NCI-H2107 treated with DMSO at 0.1 percent for 48 hours (cell line): ENCODE measurements at regions not wholly inside any gene's neighbourhood (a gene's known extent, or its start where the extent isn't known, plus 50 kb on each side); places are given as distances from the start of the nearest gene placed in this dataset.
A peak's percentile ranks its signal among the peaks of the same experiment; 100 is the strongest.

ENCODE experiments used
- DNase-seq: peaks from one replicate; lab custom pipeline; 2025; ENCODE audit not compliant: unreplicated experiment; lab: John Stamatoyannopoulos, UW

DNA sequence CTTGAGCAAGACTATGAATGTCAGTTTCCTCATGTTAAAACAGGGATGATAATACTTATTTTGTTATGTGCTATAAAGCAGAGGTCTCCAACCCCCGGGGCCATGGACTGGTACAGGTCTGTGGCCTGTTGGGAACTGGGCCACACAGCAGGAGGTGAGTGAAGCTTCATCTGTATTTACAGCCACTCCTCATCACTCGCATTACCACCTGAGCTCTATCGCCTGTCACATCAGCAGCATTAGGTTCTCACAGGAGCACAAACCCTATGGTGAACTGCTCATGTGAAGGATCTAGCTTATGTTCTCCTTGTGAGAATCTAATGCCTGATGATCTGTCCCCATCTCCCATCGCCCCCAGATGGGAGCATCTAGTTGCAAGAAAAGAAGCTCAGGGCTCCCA is 365.3 kb upstream of the SMIM30 start:
- DNase-seq = no peak

DNA sequence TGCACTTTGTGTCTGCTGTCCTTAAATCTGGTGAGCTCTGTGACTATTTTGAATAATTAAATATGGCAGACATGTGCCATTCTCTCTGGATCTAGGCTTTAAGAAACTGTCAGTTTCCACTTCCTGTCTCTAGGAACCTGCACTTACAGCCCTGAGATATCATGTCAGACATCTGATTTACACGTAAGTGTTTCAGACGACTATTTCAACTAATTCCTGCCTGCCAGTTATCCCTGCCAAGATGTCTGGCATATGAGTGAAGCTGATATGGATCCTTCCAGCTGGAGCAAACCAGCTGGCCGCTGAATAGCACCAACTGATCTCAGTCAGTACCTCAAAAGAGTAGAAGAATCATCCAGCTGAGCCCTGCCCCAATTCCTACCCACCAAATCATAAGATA is 362.2 kb upstream of the SMIM30 start:
- DNase-seq = no peak

DNA sequence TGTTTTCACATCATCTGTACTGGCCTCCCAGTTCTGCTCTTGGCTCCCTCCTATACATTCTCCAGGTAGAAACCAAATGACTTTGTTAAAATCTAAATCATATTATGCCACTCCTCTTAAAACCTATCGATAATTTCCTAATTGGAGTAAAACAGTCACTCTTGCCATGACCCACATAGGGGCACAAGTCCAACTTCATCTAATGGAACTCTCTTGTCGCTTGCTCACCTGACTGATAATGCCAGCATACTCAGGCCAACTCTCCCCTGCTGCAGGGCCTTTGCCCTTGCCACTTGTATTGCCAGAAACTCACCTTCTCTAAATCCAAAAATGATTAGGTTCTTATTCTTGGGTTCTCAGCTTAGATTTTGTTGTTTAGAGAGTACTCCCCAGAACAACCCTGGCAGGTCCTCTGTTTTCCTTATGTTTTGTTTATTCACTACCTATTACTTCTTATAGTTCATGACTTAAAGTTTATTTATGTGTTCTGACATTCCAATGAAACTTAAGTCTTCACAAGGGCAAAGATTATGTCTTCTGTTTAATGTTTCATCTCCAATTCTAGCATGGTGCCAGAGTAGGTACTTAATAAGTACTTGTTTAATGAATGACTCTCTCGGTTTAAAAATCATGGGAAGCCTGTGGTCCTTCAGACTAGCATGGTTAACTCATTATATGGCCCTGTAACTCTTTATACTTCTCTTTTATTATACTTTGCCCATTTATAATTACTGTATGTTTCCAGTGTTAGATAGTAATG is 345.9 kb upstream of the SMIM30 start:
- no peak for DNase-seq

DNA sequence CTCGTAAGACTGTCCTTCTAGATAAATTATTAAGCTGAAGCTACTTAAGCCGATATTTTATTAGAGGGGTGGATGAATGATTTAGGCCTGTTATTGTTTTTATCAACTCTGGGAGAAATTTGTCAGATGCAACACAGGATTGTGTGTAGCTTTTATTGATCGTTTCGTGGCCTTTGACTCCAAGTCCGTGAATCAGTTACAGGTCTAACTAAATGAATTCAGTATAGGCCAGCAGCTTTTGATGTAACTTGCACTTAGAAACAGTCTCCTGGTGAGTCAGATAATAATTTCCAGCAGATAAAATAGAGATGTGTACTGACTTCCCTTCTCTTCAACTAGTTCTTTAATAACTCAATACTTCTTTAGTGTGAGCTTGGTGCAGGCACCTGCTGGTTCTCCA is 341.7 kb upstream of the SMIM30 start:
- no peak for DNase-seq

DNA sequence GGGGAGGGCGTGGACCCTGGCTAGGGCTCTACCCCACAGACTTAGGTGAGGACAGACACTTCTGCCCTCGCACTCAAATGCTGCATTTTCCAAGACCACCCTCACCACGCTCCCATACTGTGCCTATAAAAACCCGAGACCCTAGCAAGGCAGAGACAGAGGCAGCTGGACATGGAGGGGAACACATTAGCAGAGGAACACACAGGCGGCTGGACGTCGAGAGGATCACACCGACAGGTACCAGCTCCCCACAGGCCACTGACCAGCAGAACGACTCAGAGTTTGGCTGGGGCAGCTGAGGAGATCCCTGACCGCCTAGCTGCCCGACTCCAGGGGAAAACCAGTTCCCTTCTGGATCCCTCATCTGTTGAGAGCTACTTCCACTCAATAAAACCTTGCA is 338.2 kb upstream of the SMIM30 start:
- no peak for DNase-seq

DNA sequence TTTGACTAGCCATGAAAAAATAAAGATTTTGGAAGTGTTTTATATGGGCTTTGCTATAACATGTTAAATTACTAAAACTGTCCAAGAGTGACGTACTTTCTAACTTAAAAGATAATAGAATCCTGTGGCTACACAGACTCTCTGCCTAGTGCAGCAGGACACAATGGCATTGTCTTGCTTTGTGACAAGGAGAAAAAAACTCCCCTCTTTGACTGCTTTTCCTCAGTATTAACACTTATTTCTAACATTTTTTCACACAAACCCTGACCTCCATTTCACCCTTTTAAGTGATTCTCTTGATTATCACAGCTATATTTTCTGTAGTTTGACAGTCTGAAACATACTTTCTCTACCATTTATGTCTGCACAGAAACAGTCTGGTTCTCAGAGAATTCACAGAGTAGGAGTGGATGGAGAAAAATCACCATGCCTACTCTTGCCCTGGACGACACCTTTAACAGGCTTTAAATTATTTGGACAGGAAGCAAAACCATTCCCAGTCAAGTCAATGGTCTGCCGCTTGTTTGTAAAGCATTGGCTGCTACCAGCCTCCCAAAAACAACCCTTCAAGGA is 336.3 kb upstream of the SMIM30 start:
- no peak for DNase-seq

DNA sequence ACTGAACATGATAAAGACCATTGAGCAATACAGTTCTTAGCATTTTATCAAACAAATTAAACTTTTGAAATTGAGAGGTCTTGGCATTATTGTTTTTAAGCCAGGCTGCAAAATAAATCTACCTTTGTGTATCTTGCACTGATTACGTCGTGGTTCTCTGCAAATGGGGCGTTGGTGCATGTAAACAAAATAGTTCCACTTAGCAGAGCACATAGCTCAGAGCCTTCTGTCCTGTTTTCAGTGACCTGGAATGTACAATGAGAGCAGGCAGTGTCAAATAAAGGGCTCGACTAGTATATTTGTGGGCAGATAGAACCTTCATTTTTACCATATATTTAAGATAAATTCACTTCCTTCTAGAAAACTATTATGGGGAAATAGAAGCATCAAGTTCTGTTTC is 333.9 kb upstream of the SMIM30 start:
- no peak for DNase-seq

DNA sequence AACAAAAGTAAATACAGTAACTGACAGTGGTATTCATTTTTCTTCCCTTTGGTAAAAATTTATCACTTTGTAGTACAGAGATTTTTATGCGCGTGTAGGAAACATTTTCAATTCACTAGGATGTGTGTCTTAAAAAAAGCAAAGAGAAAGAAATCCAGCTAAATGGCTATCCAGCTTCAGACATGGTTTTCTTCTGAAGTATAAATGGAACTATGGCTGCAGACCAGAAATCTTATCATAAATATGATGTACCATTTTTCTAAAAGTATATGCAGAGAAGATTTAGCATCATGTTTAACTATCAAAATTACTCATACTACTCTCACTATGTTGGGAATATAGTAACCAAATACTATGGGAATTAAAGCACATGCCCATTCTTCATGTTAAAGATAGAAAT is 328.4 kb upstream of the SMIM30 start:
- no peak for DNase-seq

DNA sequence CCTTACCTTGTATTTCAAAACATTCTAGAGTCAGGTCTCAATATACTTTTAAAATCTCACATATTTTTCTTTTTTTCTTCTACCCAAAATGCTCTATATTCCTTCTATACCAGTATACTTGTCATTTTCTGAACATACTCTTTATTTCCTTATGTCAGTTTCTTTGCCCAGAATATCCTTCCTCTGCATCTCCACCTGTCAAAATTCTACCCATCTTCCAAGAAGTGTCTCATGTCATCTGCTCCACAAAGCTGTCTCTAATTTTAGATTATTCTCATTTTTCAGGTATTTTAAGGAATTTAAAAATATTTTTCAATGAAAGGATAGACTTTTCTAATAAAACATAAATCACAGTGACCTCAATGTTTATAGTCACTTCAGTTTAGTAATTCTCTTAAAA is 328.0 kb upstream of the SMIM30 start:
- no peak for DNase-seq

DNA sequence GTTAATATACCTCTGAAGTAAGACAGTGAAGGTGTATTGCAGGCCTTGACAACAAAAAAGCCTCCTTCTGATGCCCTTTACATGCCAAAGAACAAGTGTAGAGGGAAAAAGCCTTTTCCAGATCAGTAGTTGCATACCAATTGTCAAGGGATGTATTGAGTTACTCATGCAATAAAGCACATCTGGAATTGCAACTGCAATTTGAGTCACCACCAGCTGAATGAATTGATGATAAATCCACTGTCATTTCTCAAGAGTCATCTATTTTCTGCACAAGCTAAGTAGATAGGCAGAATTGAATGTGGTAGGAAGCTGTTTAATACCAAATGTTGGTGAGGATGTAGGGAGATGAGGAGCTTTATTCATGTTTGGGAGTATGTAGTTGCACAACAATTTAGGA is 325.9 kb upstream of the SMIM30 start:
- DNase-seq = no peak

DNA sequence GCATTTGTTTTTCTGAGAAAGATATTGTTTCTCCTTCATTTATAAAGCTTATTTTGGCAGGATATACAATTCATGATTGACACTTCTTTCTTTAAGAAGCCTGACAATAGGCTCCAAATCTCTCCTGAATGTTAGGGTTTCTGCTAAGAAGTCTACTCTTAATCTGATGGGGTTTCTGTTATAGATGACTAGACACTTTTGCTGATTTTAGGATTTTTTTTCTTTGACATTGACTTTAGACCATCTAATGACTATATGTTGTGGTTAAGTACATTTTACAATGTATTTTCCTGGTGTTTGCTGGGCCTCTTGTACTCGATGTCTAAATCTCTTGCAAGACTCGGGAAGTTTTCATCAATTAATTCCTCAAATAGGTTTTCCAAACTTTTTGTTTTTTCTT is 321.8 kb upstream of the SMIM30 start:
- no peak for DNase-seq

DNA sequence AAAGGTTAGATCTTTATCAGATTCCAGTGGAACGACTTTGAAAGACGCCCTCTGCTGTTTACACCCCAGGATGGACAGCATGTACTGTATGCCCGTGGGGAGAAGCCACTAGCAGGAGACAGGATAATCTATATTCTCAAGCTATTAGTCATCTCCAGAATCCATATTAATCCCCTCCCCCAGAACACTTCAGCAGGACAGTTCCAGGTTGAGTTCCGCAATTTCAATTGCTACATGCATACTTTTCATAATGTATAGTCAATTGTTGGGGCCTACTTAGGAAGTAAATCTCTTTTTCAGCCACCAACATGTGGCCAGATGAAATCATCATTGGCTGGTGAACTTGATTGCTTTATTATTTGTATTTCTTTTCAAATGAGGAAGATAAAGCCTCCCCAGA is 313.1 kb upstream of the SMIM30 start:
- no peak for DNase-seq

DNA sequence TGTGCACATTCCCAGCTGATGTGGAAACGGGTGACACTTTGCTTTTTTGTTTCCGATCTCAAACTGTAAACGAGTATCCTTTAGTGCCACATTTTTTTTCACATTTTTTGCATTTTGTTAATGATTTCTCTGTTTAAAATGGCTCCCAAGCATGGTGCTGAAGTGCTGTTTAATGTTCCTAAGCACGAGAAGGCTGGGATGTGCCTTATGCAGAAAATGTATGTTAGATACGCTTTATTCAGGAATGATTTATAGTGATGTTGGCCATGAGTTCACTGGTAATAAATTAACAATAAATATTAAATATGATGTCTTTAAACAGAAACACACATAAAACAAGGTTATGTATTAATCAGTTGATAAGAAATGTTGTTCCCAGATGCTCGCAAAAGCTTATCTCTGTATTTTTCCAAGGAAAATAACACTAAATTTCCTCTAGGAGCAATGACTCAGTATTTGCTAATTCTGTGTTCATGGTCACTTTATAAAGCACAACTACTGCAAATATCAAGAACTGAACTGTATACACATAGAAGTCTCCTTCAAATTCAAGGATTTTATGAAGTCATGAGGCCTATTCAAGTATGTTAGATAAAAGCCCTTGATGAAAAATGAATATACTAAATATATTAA is 305.9 kb upstream of the SMIM30 start:
- DNase-seq = no peak

DNA sequence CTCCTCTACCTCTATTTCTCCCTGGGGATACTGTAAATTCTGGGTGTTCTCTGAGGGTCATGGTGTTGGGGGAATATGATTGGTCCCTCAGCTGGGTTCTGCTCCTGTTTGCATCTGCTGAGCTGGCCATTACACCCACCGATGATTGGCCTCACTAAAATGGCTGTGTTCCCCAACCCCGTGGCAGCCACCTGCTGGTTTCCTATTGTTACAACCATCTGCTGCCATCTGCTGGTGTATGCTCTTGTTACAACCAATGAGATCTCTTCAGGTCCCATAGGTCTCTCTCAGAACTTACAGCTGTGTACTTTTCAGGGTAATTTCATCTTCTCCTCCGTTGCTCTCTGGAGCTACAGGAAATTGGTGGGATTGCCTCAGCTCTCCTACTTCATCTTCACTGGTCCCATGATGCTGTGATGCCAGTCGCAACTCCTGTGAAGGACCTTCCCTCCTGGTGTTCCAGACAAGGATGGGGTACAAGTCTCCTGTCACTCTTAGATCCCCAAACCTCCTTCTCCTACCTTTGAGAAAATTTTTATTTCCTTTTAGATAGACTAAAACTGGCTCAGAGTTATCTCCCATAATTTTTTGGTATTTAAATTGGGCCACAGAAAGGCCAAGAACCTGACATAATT is 303.5 kb upstream of the SMIM30 start:
- peak; percentile 67 for DNase-seq

DNA sequence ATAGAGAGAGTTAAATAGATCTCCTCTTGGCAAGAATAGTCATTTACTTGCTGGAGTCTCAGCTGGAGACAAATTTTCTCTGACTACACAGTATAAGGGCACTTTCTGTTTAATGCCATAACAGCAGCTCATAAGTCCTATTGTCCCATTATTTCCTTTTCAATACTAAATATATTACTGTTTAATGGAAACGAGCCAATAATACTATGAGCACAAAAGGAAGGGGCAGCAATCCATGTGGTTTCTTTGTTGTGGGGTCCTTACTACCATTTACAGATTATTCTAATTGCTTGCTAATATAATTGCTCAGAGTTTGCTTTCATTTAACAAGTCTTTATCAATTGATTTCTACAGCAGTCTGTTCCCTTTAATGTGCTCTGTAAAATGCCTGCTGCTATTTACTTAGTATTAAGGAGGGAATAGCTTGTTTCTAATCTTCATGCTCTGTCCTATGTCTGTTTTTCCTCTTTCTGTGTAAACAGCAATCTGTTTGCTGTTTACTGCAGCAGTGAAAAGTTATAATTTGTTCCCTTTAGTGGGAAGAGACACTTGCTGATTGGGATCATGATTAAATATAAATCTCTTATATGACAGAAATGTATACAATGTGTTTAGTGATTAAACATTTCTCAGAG is 296.2 kb upstream of the SMIM30 start:
- no peak for DNase-seq

DNA sequence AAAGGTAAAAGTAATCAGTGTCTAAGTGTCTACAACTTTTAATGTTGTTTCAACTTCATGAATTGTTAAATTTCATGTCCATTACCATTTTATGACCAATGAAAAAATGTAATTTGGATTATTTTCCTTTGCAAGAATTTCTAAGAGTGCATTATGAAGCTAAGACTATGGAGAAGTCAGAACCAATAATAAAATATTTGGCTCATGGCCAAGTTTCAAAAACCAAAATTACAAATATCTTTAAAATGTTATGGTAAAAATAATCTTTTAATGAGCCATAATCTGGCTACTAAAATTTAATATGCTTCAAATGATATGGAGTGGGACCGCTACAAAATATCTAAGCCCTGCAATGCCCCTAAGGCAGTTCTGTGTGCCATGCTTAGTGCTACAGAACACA is 294.1 kb upstream of the SMIM30 start:
- no peak for DNase-seq

DNA sequence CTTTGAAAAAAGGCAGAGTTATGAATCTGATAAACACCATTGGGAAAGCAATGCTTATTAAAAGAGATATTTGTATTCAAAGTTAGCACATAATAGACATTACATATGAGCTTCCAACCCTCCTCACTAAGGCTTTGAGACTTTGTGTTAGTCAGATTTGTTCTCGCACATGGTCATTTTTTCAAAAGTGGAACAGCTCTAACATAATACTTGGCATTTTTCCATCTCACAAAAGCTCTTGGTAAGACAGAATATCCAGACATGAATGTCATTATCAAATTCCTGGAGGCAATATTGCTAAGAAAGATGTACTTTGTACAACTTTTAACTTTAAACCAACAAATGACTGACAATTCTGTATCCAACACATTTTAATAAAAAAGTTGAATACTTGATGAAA is 292.4 kb upstream of the SMIM30 start:
- DNase-seq = no peak

DNA sequence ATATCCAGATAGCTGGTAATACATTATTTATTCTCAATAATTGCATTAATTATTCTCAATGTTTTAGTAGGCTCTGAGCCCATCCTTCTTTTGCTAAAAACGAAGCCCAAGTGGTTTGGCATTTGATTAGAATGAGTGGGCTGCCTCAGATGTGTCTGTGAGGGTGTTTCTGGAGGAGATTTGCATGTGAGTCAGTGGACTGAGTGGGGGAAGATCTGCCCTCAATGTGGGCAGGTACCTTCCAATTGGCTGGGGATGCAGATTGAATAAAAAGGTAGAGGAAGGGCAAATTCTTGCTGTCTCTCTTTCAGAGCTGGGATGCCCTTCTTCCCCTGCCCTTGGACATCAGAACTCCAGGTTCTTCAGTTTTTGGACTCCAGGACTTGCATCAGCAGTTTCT is 290.6 kb upstream of the SMIM30 start:
- DNase-seq = no peak

DNA sequence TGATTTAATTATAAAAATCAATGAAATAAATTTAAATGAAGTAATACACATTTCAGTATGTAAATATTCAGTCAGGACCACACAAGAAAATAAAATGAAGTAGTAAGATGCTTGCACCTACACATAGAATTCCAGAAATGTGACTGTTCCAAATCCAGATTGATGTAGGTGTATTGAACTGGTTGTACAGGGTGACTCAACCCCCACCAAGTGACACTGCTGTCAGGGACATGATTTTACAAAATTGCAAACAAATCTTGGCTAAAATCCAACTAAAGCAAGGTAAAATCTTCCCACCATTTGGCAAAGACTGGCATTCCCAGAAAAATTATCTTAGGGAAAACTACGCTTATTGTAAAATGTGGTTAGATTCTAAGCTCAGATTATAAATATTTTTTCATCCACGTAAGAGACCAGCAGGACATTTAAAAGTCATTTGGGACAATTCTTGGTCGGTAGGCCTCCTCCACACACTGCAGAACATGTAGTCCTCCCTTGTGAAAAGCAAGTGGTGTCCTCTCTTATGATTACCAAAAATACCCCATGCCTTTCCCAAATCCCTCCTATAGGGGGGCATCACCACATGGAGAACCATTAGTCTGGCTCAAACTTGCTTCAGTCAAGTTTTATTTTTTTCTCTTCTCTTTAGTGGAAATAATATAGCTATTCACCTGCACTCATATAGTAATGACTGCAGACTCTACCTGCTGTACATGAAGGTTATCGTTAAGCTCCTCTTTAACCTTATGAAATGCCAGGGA is 287.1 kb upstream of the SMIM30 start:
- DNase-seq = no peak

DNA sequence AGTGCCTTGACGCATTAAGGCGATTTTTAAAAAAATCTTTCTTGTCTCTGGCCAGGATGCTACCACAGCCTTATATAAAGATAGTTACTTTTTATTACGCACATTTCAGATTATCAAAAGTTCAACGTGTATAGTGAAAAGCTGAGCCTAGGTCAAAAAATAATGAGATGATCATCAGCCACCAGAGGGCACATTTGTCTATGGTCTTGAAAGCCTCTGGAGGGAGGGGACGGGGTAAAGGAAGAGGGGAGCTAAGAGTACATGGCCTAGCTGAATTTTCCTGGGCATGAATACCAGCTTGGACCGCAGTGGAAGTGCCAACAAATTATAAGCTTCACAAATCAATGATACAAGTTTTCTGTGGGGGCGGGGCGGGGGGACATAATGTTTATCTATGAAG is 285.9 kb upstream of the SMIM30 start:
- DNase-seq = no peak

DNA sequence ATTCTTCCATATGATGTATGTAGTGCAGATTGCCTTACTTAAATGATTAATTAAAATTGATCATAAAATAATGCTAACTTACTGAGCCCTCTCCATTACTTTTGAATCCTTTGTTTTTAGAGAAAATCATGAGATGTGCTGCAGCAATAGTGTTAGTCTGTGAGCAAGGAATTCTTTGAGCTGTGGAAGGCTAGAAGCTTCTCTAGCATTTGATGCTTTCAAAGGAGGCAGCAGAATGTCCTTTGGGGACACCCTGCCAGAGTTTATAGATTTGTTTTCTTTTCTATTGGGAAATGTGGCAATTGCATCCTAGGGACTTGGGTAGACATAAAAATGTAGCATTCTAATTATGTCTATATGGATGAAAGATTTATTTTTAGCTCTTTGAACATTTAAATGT is 284.1 kb upstream of the SMIM30 start:
- no peak for DNase-seq
